H54 (cell line): ENCODE measurements at regions not wholly inside any gene's neighbourhood (a gene's known extent, or its start where the extent isn't known, plus 50 kb on each side); places are given as distances from the start of the nearest gene placed in this dataset.
"Not testable (repeated sequence)": the region's sequence is repeated elsewhere in the genome, so short reads cannot be mapped to it uniquely, and the experiment has no call there.

Source experiments
- DNase-seq: peaks from one replicate; pipeline ENCODE4 v3.0.0; 2011; ENCODE audit warnings: low spot score, mixed read lengths; ENCODE audit not compliant: insufficient read length
- FAIRE-seq: peaks from 3 replicates; lab custom pipeline; 2011; peaks lifted over from hg19 to GRCh38; lab: Jason Lieb, UNC
- POLR2A ChIP-seq: IDR thresholded peaks from 2 replicates; pipeline ENCODE4 v1.6.1; 2011; ENCODE audit warnings: low read depth, mild to moderate bottlenecking, low read length

DNA sequence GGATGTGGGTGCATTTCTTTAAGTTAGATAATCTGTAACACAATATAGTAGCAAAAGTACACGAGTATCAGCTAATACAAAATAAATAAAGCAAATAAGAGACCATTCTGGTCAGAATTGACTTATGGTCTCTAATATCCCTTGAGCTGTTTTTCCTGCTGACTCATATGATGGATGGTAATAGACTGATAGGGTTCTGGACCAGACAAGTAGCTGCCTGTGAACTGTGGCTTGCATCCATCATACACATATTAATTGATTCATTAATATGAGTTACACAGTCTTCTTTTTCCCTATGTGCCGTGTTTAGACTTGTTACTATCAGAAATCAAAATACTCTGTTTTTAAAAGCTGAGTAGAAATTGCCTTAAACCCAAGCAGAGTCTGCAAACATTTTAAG is 762.8 kb downstream of the GATA3 start:
- DNase-seq (no peak), FAIRE-seq (no peak)
- TF ChIP-seq POLR2A = no peak

DNA sequence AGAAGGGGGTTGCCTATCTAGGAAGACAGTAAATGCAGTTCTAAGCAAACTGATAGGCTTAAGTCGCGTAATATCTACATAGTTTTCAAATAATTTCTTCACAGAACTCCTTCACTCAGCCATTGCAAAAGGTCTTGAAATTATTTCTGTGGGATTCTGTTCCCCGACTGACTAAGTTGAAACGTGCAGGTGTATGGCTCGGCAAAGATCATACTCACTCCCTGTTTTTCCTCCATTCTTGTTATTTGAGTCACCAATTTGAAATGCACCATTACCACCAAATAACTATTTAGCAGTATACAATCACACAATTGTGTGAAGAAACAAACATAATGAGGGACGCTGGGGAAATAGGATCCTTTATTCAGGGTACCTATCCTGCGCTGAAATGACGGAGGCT is 771.1 kb downstream of the GATA3 start:
- DNase-seq (no peak), FAIRE-seq (no peak)
- TF ChIP-seq POLR2A = no peak

DNA sequence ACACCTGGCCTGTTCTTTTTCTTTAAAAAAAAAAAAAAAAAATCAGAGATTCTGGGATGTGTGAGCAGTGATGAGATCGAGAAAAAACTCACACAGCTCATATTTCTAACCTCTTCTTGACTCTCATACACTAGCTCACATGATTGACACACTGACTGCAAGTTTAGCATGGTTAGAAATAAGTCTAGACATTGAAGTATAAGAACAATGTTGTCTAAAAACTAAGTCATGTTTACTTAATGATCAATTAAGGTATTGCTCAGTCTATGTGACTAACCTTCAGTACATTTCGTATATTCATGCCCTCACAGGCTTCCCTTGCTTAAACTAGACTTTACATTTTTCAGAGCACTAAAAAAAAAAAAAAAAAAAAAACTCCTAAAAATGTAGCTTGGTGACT is 775.1 kb downstream of the GATA3 start:
- TF ChIP-seq POLR2A = no peak
- no peak for DNase-seq
- FAIRE-seq = no peak

DNA sequence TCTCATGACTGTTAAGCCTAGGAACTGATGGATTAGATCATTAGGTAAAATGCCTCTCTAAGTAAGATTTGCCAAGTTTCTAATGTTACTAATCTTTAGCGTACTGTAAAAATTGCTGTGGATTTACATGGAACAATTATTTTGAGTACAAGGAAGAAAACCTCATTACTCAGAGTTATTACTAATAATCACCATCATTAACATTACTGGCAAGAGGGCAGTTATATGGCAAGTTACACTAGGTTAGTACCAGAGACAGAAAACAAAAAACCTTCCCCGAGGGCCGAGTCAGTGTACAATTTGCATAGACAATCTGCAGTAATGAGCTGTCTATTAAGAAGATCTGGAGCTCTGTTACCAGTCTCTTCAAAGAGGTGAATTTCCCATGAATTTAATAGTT is 775.6 kb downstream of the GATA3 start:
- DNase-seq = no peak
- no peak for TF ChIP-seq POLR2A
- FAIRE-seq = no peak

DNA sequence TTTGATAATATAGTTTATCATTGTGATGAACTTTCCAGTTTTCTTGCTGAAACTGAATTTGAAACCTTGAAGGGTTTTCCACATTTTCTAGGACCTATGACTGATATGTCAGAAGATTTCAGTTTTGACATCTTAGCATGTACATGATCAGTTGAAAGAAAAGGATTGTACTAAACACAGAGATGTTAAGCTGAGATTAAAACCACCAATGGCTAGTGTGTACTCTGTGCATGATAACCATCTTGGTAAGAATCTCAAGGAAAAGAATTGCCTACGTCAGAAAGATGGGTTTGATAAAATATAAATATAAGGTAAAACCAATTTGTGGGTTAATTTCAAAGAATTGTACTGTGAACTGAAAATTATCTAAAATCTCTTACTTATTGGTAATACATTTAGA is 776.4 kb downstream of the GATA3 start:
- no peak for DNase-seq
- no peak for FAIRE-seq
- no peak for TF ChIP-seq POLR2A

DNA sequence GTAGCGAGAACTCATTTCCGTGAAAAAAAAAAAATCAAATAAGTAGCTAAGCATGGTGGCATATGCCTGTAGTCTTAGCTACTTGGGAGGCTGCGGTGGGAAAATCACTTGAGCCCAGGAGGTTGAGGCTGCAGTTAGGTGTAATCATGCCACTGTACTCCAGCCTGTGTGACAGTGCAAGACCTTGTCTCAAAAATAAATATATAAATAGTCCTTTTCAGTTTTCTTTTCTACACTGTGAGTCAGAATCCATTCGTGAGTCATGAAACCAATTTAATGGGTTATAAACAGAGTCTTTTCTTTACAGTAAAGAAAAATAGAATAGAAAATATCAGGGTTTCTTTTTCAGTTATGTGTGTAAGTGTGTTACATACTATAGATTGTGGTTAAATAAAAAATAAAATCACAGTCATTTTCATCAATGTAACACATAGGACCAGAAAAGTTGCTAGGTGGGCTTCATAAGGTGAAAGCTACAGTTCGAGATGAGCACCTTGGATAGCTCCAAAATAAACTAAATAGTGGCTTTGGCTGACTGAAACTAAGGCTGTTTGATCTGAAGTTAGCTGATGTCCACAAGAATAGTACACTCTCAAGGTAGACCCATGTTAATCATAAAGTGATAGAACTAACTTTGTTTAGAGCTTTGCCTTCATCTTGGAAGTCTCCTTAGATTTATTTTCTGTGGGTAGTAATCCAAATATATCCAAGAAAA is 781.1 kb downstream of the GATA3 start:
- DNase-seq = no peak
- no peak for FAIRE-seq
- no peak for TF ChIP-seq POLR2A

DNA sequence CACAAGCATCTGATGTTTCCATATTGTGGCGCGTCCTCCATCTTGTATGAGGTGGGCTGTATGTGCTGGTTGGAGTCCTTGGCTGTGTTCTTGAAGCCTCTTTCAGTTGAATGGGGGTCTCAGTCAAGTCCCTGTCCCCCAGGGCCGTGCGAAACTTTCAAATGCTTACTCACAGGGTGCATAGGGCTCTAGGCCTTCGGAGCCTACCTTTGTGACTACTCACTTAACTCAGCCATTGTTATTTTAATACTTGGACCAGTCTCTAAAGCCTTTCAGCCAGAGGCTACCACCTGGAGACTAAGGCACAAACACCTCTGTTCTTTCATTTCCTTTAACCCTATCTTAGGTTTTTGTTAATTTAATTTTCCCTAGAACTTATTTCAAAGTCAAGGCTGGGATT is 785.9 kb downstream of the GATA3 start:
- no peak for FAIRE-seq

DNA sequence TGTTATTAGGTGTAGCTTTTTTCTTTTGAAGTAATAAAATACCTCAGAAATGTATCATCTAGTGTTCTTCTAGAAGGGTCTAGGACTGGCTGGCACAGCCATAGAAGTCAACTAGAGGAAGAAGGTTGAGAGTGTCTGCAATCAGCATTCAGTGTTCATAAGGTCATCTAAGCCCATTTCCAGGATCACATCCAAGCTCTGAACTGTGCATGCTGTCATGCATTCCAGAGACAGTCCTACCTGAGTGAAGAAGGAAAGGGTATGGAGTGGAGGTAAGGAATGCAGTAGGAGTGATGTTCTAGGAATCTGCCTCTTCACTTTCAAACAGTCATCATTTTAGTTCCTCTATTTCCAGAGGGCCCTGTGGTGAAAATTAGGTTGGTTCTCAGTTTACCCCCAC is 789.7 kb downstream of the GATA3 start:
- FAIRE-seq (no peak), DNase-seq (no peak)
- TF ChIP-seq POLR2A = no peak

More for the DNA sequence above, 785.9 kb downstream of the GATA3 start:
- no peak for DNase-seq
- no peak for TF ChIP-seq POLR2A

DNA sequence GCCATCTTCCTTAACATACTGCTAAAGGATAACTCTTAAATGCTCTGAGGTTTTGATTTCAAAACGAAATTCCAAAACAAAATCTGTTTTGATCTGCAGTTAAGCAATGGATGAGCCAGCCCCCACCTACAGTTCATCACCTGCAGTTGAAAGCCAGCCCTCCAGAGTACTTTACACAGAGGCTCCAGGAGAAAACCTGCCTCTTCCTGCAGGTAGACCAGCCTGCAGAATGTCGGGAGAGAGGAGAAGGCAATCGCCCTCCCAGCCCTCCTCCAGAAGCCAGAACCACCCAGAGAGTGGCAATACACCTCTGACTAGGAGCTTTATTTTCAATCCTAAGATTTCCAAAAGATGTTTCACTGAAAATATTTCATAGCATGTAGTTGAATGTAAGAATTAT is 798.1 kb downstream of the GATA3 start:
- FAIRE-seq = no peak
- no peak for TF ChIP-seq POLR2A
- no peak for DNase-seq

DNA sequence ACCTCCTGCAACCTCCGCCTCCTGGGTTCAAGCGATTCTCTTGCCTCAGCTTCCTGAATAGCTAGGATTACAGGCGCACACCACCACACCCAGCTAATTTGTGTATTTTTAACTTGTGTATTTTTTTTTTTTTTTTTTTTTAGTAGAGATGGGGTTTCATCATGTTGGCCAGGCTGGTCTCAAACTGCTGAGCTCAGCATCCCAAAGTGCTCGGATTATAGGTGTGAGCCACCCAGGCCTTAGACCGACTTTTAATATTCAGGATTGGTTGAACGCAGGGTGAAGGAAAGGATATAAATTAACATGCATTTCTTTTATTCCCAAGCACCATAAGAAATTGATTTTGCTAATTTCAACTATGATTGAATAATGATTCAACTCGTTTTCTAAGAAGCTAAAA is 798.6 kb downstream of the GATA3 start:
- no peak for FAIRE-seq
- DNase-seq = no peak
- TF ChIP-seq POLR2A = no peak

DNA sequence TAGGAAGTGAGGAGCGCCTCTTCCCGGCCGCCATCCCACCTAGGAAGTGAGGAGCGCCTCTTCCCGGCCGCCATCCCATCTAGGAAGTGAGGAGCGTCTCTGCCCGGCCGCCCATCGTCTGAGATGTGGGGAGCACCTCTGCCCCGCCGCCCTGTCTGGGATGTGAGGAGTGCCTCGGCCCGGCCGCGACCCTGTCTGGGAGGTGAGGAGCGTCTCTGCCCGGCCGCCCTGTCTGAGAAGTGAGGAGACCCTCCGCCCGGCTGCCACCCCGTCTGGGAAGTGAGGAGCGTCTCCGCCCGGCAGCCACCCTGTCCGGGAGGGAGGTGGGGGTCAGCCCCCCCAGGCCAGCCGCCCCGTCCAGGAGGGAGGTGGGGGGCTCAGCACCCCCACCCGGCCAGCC is 814.4 kb downstream of the GATA3 start:
- not testable (repeated sequence) for FAIRE-seq

DNA sequence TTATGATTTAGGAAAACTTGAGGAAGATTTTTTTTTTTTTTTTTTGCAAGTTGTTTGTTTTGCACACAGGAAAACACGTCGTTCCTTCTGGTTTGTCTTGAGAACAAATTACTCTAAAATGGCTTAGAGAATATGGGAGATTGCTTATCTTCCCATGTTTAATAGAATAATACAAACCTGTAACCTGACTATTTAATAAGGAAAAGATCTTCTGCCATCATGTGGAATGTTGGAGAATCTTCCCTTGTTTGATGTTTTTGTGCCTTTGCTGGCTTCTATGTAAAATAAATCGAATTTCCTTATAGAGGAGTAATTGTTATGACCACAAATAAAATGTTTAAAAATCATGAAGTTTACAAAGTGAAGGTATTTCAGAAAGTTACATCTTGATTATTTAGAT is 818.8 kb downstream of the GATA3 start:
- FAIRE-seq (no peak), DNase-seq (no peak)
- TF ChIP-seq POLR2A = no peak

More for the DNA sequence above, 814.4 kb downstream of the GATA3 start:
- DNase-seq = not testable (repeated sequence)

DNA sequence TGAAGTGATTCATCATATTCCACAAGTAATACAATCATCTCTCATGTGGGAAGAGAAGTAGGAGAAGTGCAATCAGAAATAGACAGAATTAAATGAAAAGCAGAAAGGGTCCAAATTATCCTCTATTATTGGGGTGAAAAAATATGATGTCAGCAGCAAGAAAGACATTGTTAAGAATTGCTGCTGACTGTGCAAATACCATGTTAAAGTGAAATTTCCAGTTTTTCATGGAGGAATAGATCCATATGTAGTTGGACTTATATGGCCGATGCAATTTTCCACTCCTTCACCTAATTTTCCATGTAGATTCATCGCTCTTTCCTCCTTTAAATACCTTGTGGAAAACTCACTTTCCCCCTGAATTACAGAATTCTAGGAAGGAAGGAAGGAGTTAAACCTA is 819.8 kb downstream of the GATA3 start:
- FAIRE-seq (no peak), DNase-seq (no peak)
- TF ChIP-seq POLR2A = no peak

DNA sequence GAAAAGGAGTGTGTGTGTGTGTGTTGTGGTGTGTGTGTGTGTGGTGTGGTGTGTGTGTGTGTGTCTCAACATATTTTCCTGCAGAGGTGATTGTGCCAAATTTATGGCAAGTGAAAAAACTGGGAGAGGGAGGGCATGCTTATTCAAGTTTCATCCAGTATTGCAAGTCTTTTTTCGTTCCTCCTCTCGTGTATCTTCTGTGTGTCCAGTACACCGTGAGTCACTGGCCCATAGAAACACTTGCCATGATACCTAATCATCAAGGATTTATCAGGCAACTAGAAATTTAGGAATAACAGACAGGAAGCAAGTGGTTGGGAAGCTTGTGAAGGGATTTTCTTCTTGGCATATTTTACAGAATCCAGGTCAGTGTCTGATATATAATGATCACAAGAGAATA is 820.5 kb downstream of the GATA3 start:
- DNase-seq = no peak
- no peak for FAIRE-seq
- TF ChIP-seq POLR2A = no peak

DNA sequence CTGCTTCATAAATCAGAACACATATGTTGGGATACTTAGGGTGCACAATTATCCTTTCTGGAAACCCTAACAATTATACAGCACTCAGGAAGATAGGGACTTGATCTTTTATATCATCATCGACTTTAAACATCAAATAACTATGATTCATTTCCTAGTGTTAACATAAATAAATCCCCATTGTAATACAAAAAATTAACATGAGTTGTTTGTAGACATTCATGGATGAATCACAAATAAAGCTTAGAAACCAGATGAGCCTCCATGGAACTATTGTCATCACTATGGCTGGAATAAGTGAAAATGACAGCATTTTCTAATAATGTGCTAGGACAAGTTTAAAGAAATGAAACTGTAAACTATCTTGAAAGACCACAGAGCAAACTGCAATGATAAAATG is 821.7 kb downstream of the GATA3 start:
- FAIRE-seq = no peak

More for the DNA sequence above, 821.7 kb downstream of the GATA3 start:
- no peak for DNase-seq
- TF ChIP-seq POLR2A = no peak
